Type B pancreatic cell (in vitro differentiated cells): ENCODE measurements at regions not wholly inside any gene's neighbourhood (a gene's known extent, or its start where the extent isn't known, plus 50 kb on each side); places are given as distances from the start of the nearest gene placed in this dataset.
"Not testable (repeated sequence)": the region's sequence is repeated elsewhere in the genome, so short reads cannot be mapped to it uniquely, and the experiment has no call there.

Experiments
- DNase-seq: peaks from one replicate; pipeline ENCODE4 v3.0.0; 2021; ENCODE audit warnings: mixed read lengths; ENCODE audit not compliant: unreplicated experiment; ENCODE audit errors: extremely low spot score
- H3K27ac Mint-ChIP-seq: 2 replicates; pipeline ENCODE4 v1.8.0; 2021; ENCODE audit warnings: mild to moderate bottlenecking, mixed read lengths
- H3K27me3 Mint-ChIP-seq: 2 replicates; pipeline ENCODE4 v1.8.0; 2021; ENCODE audit warnings: mixed read lengths
- H3K36me3 Mint-ChIP-seq: 2 replicates; pipeline ENCODE4 v1.8.0; 2021; ENCODE audit warnings: mixed read lengths
- H3K4me1 Mint-ChIP-seq: one replicate; pipeline ENCODE4 v1.8.0; 2021; ENCODE audit warnings: mixed read lengths; ENCODE audit not compliant: unreplicated experiment
- H3K4me3 Mint-ChIP-seq: 2 replicates; pipeline ENCODE4 v1.8.0; 2021; ENCODE audit warnings: mild to moderate bottlenecking, mixed read lengths
- H3K9me3 Mint-ChIP-seq: 2 replicates; pipeline ENCODE4 v1.8.0; 2021; ENCODE audit warnings: mixed read lengths
- TF ChIP-seq, protein P1 (sequence below): fragments of 200-600 bp; sonication (generic); conservative IDR thresholded peaks from 2 replicates; pipeline ENCODE4 v1.5.0; 2021; ENCODE audit warnings: antibody characterized with exemption, mild to moderate bottlenecking

- H3K4me1 Mint-ChIP-seq = peaks cover 15% of the 10 kb centered on the region
- no peaks in the 10 kb centered on the region for H3K9me3 Mint-ChIP-seq
- no peaks in the 10 kb centered on the region for H3K36me3 Mint-ChIP-seq
- H3K27me3 Mint-ChIP-seq = no peaks in the 10 kb centered on the region
- no peak overlapping the region for H3K4me3 Mint-ChIP-seq
- no peak for DNase-seq
- no peak overlapping the region for H3K27ac Mint-ChIP-seq
- TF ChIP-seq, protein P1, sequence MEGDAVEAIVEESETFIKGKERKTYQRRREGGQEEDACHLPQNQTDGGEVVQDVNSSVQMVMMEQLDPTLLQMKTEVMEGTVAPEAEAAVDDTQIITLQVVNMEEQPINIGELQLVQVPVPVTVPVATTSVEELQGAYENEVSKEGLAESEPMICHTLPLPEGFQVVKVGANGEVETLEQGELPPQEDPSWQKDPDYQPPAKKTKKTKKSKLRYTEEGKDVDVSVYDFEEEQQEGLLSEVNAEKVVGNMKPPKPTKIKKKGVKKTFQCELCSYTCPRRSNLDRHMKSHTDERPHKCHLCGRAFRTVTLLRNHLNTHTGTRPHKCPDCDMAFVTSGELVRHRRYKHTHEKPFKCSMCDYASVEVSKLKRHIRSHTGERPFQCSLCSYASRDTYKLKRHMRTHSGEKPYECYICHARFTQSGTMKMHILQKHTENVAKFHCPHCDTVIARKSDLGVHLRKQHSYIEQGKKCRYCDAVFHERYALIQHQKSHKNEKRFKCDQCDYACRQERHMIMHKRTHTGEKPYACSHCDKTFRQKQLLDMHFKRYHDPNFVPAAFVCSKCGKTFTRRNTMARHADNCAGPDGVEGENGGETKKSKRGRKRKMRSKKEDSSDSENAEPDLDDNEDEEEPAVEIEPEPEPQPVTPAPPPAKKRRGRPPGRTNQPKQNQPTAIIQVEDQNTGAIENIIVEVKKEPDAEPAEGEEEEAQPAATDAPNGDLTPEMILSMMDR = no peak
These were observed 193.6 kb upstream of the PIK3R1 start for GRCh38 chr5:68021916-68022315.

DNA sequence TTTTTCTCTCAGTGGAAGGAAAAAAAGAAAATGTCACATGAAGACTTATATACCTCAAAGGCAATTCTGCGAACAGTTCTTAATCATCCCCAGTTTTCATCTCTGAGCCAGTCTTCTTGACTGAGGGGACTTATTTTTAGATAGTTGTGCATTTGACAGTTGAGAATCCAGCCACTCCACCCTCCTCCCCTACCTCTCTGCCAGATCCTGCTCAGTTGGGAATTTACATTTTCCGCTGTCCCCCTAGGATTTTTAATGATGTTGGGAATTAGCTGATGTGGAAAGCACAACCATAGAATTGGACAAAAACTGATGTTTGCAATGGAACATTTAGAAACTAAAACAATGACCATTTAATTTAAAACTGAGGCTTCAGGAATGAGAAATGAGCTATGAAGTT, 194.3 kb upstream of the PIK3R1 start:
- Mint-ChIP-seq H3K27ac (no peak overlapping the region), H3K27me3 (no peaks in the 10 kb centered on the region), H3K4me1 (peaks cover 11% of the 10 kb centered on the region), H3K4me3 (no peak overlapping the region), H3K36me3 (no peaks in the 10 kb centered on the region), H3K9me3 (no peaks in the 10 kb centered on the region)
- TF ChIP-seq, protein P1 = no peak
- no peak for DNase-seq

DNA sequence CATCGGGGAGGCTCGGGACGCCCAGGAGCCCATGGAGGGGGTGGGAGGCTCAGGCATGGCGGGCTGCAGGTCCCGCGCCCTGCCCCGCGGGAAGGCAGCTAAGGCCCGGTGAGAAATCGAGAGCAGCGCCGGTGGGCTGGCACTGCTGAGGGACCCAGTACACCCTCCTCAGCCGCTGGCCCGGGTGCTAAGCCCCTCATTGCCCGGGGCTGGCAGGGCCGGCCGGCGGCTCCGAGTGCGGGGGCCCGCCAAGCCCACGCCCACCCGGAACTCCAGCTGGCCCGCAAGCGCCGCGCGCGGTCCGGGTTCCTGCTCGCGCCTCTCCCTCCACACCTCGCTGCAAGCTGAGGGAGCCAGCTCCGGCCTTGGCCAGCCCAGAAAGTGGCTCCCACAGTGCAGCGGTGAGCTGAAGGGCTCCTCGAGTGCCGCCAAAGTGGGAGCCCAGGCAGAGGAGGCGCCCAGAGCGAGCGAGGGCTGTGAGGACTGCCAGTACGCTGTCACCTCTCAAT, 195.0 kb upstream of the PIK3R1 start:
- not testable (repeated sequence) for H3K27ac Mint-ChIP-seq, H3K4me1 Mint-ChIP-seq, H3K27me3 Mint-ChIP-seq, DNase-seq, H3K9me3 Mint-ChIP-seq, H3K4me3 Mint-ChIP-seq, H3K36me3 Mint-ChIP-seq

DNA sequence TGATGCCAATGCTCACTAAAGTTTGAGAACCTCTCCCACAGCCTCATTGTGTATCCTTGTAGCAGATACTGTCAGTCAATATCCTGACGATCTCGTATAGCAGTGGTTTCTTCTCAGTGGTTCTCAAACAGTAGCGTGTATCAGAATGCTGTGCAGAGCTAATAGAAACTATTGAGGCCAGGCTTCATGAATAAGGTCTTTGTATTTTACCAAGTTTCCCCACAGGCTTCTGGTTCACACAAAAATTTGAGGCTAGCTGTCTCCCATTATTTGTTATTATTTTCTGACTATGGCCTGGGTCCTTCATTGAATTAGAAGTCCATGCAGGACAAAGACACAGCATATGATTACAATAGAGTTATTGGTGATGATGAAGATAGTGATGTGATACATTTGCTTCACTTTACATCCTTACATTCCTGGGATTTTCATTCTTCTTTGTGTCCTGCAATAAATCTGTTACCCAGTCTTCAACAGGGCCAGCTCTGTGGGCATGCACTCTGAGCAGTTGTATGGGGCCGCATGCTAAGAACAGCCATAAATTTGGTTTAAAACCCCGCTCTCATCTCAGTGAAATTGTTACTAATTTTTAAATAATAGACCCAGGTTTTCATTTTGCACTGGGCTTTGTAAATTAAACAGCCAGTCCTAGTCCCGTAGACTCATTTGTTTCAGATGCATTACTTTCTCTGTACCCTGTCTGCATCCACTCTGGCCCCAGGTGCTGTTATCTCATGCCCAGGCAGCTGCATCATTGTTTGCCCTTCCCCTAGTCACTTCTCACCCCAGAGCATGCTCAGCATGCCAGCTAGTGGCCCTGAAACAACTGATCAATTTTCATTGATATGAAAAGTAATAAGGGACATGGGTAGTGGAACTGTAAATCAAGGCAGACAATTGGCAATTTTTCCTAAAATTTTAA, 199.9 kb upstream of the PIK3R1 start:
- H3K4me3 Mint-ChIP-seq = no peak overlapping the region
- DNase-seq = no peak
- no peaks in the 10 kb centered on the region for H3K4me1 Mint-ChIP-seq
- no peaks in the 10 kb centered on the region for H3K27me3 Mint-ChIP-seq
- H3K27ac Mint-ChIP-seq = no peak overlapping the region
- H3K9me3 Mint-ChIP-seq = peaks cover 7% of the 10 kb centered on the region
- H3K36me3 Mint-ChIP-seq = peaks cover 3% of the 10 kb centered on the region
- TF ChIP-seq, protein P1 = no peak

DNA sequence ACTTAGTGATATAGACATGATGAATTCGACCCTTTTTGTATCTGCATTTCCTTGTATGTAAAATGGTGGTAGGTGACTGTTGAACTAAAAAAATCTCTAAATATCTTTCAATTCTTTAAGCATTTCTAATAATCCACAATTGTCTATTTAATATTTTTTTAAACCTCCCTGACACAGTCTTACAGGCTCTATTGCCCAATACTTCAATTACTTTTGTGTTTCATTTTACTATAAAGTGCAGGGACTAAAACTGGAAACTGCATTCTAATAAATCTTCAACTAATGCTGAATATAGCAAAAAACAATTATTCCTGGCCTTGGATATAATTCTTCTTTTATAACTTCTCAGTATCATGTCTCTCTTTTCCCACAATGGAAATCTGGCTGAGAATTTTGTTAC, 202.7 kb upstream of the PIK3R1 start:
- TF ChIP-seq, protein P1 = no peak
- H3K27me3 Mint-ChIP-seq = no peaks in the 10 kb centered on the region
- H3K27ac Mint-ChIP-seq = no peak overlapping the region
- H3K36me3 Mint-ChIP-seq = peaks cover 3% of the 10 kb centered on the region
- no peak overlapping the region for H3K4me3 Mint-ChIP-seq
- H3K4me1 Mint-ChIP-seq = no peaks in the 10 kb centered on the region
- DNase-seq = no peak
- peaks cover 10% of the 10 kb centered on the region for H3K9me3 Mint-ChIP-seq

DNA sequence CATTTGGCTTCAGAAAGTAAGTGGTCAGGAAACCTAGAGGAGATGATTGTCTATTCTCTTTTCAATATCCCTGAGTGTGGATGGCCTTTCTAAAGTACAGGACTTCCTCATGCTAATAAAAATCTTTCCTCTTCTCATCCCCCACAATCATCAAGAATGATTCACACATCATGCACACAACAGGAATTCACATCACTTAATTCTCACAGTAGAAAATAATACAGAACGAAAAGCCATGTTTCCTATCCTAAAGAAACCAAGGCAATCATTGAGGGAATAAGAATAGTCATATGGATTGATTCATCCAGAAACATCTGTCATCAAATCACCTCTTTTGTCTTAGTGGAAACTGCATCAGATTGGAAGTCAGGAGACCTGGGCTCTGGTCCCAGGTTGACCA, 203.1 kb upstream of the PIK3R1 start:
- TF ChIP-seq, protein P1 = no peak
- Mint-ChIP-seq H3K4me3 (no peak overlapping the region), H3K27me3 (no peaks in the 10 kb centered on the region), H3K27ac (no peak overlapping the region), H3K36me3 (peaks cover 3% of the 10 kb centered on the region), H3K9me3 (peaks cover 10% of the 10 kb centered on the region), H3K4me1 (no peaks in the 10 kb centered on the region)
- no peak for DNase-seq
